Sigmoid colon (tissue), 4 donors: ENCODE measurements at regions not wholly inside any gene's neighbourhood (a gene's known extent, or its start where the extent isn't known, plus 50 kb on each side); places are given as distances from the start of the nearest gene placed in this dataset.

Source experiments
- CTCF ChIP-seq, 4 experiments: fragments of 450-650 bp in 3 of 4; fragments of 200-600 bp in 1 of 4; IDR thresholded peaks; one replicate each; pipeline ENCODE4 v1.5.1; 2016 to 2019; ENCODE audit warnings: antibody characterized with exemption in 4 of 4, mild to moderate bottlenecking in 3 of 4, moderate library complexity in 2 of 4
- EP300 ChIP-seq, 4 donors: sonication (generic); formaldehyde crosslinking; IDR thresholded peaks; one replicate each; pipeline ENCODE4 v1.6.1; 2017; ENCODE audit warnings: antibody characterized with exemption in 4 of 4
- POLR2A ChIP-seq, 2 donors: fragments of 450-650 bp; IDR thresholded peaks; one replicate each; pipeline ENCODE4 v1.6.1; 2016; ENCODE audit warnings: antibody characterized with exemption in 2 of 2, mild to moderate bottlenecking in 2 of 2, moderate library complexity in 2 of 2
- POLR2AphosphoS5 ChIP-seq, 4 donors: sonication (generic); formaldehyde crosslinking; IDR thresholded peaks; one replicate each; pipeline ENCODE4 v1.6.1; 2017; ENCODE audit warnings: antibody characterized with exemption in 4 of 4

GRCh38 chr20:10111959-10112250, 77.1 kb downstream of the ANKEF1 start:
- TF ChIP-seq CTCF (IDR thresholded peaks at IDR 0.05) (no peak), POLR2A (IDR thresholded peaks at IDR 0.05) (no peak), POLR2AphosphoS5 (IDR thresholded peaks at IDR 0.05) (no peak), EP300 (IDR thresholded peaks at IDR 0.05) (no peak)
